Keratinocyte (primary cell): ENCODE measurements at regions not wholly inside any gene's neighbourhood (a gene's known extent, or its start where the extent isn't known, plus 50 kb on each side); places are given as distances from the start of the nearest gene placed in this dataset.

Experiments
- EZH2 ChIP-seq: IDR thresholded peaks from one replicate; pipeline ENCODE4 v1.6.1; 2012; ENCODE audit warnings: inconsistent platforms, mild to moderate bottlenecking, low read length, moderate library complexity
- TF ChIP-seq, protein P1 (sequence below), 3 experiments: IDR thresholded peaks in 1 of 3; conservative IDR thresholded peaks in 1 of 3; optimal IDR thresholded peaks in 1 of 3; 2 replicates in 2 of 3; 3 replicates in 1 of 3; pipeline versions ENCODE3 to v1.5.1; 2011; ENCODE audit warnings: low read length in 3 of 3, mild to moderate bottlenecking in 3 of 3, moderate library complexity in 2 of 3, control low read depth in 1 of 3, inconsistent platforms in 1 of 3; ENCODE audit not compliant: insufficient read depth in 2 of 3; ENCODE audit errors: extremely low read depth in 1 of 3

- TF ChIP-seq, protein P1, sequence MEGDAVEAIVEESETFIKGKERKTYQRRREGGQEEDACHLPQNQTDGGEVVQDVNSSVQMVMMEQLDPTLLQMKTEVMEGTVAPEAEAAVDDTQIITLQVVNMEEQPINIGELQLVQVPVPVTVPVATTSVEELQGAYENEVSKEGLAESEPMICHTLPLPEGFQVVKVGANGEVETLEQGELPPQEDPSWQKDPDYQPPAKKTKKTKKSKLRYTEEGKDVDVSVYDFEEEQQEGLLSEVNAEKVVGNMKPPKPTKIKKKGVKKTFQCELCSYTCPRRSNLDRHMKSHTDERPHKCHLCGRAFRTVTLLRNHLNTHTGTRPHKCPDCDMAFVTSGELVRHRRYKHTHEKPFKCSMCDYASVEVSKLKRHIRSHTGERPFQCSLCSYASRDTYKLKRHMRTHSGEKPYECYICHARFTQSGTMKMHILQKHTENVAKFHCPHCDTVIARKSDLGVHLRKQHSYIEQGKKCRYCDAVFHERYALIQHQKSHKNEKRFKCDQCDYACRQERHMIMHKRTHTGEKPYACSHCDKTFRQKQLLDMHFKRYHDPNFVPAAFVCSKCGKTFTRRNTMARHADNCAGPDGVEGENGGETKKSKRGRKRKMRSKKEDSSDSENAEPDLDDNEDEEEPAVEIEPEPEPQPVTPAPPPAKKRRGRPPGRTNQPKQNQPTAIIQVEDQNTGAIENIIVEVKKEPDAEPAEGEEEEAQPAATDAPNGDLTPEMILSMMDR (optimal IDR thresholded peaks at IDR 0.05 in 1 of 3, IDR thresholded peaks at IDR 0.05 in 1 of 3, conservative IDR thresholded peaks at IDR 0.05 in 1 of 3; ENCODE audit: extremely low read depth in 1 of 3, insufficient read depth in 2 of 3, low read length in 3 of 3): no peak
- TF ChIP-seq EZH2: no peak
These were observed 65.5 kb upstream of the FYN start for GRCh38 chr6:111938710-111939109.
